ENCODE measurements at regions not wholly inside any gene's neighbourhood (a gene's known extent, or its start where the extent isn't known, plus 50 kb on each side); places are given as distances from the start of the nearest gene placed in this dataset.

GRCh38 chr1:232169436-232169835 lies 460.5 kb downstream of the SIPA1L2 start:
- TF ChIP-seq CTCF (IDR thresholded peaks at IDR 0.05) (no peak), ZFX (IDR thresholded peaks at IDR 0.05; ENCODE audit: borderline replicate concordance) (no peak)

All from 22Rv1 (cell line).